Activated CD4-positive, alpha-beta T cell treated with anti-CD3 and anti-CD28 coated beads, Interleukin-2, amount 50 U/mL, for 48 hours (primary cell): ENCODE measurements at regions not wholly inside any gene's neighbourhood (a gene's known extent, or its start where the extent isn't known, plus 50 kb on each side); places are given as distances from the start of the nearest gene placed in this dataset.
"Not testable (repeated sequence)": the region's sequence is repeated elsewhere in the genome, so short reads cannot be mapped to it uniquely, and the experiment has no call there.

Experiments used
- DNase-seq, 2 experiments: peaks; one replicate each; pipeline ENCODE4 v3.0.0-alpha.2; 2020

DNA sequence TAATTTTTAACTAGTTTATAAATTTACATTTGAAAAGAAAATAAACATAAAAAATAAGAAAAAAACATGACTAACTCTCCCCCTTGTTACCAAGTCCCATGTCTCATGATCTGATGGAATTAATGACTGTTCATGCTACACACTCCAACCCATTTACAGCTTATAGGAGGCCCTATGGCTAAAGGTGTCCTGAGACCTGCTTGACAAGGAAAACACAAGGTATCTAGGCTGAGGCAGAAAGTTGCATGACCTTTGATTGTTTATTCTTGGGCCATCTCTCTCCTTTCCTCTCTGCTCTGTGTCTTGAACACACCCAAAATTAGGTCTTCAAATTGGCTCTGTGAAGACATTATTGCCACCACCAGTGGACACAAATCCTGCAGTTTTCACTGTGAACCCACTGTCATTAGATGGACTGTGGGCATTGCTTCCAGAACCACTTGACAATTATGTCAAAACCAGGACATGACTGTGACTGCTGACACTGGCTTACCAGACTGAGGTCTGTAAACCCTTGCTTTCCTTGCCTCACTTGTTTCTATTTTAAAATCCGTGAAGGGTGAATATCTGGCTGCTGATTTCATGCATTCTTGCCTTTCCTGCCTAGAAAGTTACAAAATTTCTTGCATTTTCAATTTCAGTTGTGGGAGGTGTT is 386.5 kb upstream of the SPRY2 start:
- DNase-seq, result no peak

DNA sequence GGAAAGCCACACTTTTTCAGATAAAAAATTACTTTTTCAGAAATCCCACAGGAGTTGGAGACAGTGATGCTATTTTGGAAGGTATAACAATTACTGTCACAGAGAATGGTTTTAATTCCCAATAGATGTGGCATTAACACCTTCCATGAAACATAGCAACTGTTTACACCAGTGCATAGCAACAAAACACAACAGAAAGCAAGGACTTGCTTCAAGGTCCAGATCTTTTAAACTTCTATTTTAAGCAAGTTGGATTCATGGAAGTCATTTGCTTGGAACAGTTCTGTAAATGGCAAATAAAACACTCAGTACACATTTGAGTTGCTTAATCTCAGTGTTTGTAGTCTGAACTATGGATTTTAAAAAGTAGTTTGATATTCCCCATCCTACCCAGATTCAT is 385.9 kb upstream of the SPRY2 start:
- DNase-seq, result no peak

DNA sequence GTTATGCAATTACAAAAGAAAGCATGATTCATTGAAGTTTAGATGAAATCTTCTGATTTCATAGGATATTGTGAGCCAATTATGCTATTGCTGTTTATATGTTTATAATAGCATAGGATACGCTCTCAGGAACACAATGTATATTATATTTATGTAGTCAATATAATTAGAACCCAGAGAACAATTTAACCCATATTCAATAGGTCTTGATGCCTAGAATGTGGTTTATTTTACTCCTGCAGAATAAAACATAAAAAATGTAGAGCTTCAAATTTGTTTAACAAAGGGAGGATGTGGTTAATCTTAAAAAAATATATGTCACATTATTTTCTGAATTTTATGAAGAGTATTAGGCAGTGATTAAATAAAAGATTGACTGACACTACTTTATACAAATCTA is 380.8 kb upstream of the SPRY2 start:
- DNase-seq, result no peak

DNA sequence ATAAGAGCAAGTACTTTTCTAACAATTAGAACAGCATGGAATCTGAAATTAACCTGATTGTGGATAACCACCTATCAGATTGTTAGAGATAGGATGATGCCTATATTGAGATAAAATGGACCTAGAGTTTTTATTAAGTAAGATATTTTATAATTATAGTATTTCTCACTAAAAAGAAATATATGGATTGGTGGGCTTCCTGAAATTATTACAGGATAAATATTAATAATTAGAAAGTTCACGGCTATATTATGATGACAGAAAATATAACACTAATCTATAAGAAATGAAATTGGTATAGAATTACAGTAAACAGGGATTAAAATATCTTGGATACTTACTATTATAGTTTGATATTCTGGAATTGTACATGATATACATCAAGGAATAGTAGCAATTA is 378.0 kb upstream of the SPRY2 start:
- no peak for DNase-seq

- DNase-seq, result no peak
Observed at GRCh38 chr13:80717776-80718175, 376.9 kb upstream of the SPRY2 start.

DNA sequence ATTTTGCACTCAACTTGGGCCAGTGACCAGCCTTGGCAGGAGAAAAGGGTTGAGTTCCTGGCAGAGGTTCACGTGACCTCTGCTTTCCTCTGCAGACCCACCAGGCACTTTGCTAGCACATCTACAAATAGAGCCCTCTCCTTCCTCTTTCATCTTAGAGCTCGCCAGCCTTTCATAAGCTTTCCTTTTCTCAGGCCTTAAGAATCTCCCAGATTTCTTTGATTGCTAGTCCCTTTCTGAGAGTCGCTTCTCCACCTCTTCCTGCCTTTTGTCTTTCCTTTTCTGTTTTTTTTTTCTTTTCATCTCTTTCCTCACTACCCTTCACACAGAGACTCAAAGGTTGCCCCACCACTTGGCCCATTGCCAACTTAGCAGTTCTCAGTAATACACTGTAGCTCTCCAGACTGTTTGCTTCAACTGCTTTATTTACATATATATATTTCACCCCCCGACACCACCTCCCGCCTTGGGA is 375.7 kb upstream of the SPRY2 start:
- no peak for DNase-seq

GRCh38 chr13:80712026-80712425 is 371.1 kb upstream of the SPRY2 start:
- no peak for DNase-seq

DNA sequence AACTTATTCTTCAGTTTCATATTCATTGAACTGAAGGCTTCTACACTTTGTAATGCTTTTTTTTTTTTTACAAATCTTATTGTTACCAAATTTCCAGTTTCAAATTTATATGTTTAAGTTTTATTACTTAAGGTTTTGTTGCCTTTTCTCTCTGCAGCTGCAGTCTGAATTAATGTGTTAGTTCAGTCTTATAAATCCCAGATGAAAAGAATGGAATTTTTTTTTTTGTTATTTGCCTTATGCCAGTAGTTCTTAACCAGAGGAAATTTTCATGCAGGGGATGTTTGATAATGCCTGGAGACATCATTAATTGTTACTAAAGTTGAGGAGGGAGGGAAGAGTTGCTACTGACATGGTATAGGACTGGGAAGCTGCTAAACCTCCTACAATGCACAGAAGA is 367.9 kb upstream of the SPRY2 start:
- no peak for DNase-seq

GRCh38 chr13:80707000-80707983 is 366.4 kb upstream of the SPRY2 start:
- no peak for DNase-seq

DNA sequence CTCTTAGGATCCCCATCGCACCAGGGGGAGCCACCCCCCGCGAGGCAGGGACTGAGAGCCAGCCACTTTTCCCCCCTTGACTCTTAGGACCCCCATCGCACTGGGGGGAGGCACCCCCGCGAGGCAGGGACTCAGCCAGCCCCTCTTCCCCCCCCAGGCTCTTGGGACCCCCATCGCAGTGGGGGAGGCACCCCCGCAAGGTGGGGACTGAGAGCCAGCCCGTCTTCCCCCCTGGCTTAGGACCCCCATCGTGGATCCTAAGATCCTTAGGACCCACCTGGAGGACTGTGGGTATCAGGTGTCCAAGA is 365.2 kb upstream of the SPRY2 start:
- DNase-seq, result no peak

GRCh38 chr13:80705371-80706163 is 364.6 kb upstream of the SPRY2 start:
- no peak for DNase-seq

GRCh38 chr13:80704369-80704768 is 363.4 kb upstream of the SPRY2 start:
- DNase-seq, result no peak

GRCh38 chr13:80695841-80696240 is 354.9 kb upstream of the SPRY2 start:
- no peak for DNase-seq

GRCh38 chr13:80691814-80692213 is 350.9 kb upstream of the SPRY2 start:
- not testable (repeated sequence) for DNase-seq

- DNase-seq, result no peak
Observed at GRCh38 chr13:80690208-80690607, 349.3 kb upstream of the SPRY2 start.

DNA sequence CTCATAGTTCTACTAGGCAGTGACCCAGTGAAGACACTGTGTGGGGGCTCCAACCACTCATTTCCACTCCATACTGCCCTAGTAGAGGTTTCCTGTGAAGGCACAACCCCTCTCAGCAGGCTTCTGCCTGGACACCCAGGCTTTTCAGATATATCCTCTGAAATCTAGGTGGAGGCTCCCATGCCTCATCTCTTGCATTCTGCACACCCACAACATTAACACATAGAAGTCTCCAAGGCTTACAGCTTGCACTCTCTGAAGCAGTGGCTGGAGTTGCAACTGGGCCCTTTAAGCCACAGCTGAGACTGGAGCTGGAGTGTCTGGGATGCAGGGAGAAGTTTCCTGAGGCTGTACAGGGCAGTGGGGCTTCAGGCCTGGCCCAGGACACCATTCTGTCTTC is 347.7 kb upstream of the SPRY2 start:
- no peak for DNase-seq

GRCh38 chr13:80685942-80686341 is 345.0 kb upstream of the SPRY2 start:
- no peak for DNase-seq

DNA sequence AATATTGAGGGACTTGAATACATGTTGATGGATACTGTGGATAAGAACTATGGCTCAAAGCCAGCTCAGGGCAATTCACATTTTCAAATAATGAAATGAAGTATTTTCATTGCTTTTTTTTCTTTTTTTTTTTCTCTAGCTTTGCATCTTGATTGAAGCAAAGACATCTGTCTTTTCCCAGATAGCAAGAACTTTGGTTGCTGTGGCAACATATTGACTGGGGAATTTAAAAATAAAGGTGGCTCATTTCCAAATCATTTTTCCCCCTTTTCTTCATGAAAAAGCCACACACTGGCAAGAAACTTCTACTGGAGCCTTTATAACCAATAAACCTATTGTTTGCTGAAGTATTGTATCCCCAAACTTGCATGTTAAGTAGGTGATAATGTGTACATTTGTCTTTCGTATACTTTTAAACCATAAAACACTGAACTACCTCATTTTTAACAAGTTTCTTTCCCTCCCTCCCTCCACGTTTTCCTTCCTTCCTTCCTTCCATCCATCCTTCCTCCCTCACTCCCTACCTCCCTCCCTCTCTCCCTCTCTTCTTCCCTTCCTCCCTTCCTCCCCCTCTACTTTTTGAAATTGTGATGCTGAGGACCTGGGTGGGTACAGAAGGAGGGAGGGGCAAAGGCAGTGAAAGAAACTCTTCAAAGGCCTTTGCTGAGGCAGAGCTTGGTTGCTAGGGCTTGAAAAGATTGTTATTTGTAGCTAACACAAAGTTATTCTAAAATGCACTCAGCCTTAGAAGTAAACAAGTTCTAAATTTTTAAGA is 343.5 kb upstream of the SPRY2 start:
- no peak for DNase-seq

- DNase-seq, result no peak
Observed at GRCh38 chr13:80680786-80681366, 339.9 kb upstream of the SPRY2 start.

GRCh38 chr13:80679423-80679822 is 338.5 kb upstream of the SPRY2 start:
- DNase-seq, result no peak

GRCh38 chr13:80677227-80677626 is 336.3 kb upstream of the SPRY2 start:
- no peak for DNase-seq

DNA sequence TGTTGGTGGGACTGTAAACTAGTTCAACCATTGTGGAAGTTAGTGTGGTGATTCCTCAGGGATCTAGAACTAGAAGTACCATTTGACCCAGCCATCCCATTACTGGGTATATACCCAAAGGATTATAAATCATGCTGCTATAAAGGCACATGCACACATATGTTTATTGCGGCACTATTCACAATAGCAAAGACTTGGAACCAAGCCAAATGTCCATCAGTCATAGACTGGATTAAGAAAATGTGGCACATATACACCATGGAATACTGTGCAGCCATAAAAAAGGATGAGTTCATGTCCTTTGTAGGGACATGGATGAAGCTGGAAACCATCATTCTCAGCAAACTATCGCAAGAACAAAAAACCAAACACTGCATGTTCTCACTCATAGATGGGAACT is 334.5 kb upstream of the SPRY2 start:
- not testable (repeated sequence) for DNase-seq
